Muscle of back (tissue), 3 donors: ENCODE measurements at regions not wholly inside any gene's neighbourhood (a gene's known extent, or its start where the extent isn't known, plus 50 kb on each side); places are given as distances from the start of the nearest gene placed in this dataset.
"Not testable (repeated sequence)": the region's sequence is repeated elsewhere in the genome, so short reads cannot be mapped to it uniquely, and the experiment has no call there.

Experiments used
- DNase-seq, 3 donors: peaks; one replicate each; pipeline versions ENCODE4 v3.0.0 to v3.0.0-alpha.2; 2013

DNA sequence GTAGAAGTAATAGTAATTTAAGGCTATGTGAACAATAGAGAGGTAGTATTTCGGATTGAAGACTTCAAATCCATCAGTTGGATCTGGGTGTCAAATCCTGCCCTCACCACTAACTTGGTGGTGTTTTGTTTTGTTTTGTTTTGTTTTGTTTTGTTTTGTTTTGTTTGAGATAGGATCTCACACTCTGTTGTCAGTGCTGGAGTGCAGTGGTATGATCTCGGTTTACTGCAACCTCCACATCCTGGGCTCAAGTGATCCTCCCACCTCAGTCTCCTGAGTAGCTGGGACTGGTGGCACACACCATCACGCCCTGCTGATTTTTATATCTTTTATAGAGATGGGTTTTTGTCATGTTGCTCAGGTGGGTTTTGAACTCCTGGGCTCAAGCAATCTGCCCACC, 129.4 kb upstream of the ZNF217 start:
- DNase-seq, result no peak

- no peak for DNase-seq
Observed at GRCh38 chr20:53722515-53723036, 128.9 kb upstream of the ZNF217 start.

DNA sequence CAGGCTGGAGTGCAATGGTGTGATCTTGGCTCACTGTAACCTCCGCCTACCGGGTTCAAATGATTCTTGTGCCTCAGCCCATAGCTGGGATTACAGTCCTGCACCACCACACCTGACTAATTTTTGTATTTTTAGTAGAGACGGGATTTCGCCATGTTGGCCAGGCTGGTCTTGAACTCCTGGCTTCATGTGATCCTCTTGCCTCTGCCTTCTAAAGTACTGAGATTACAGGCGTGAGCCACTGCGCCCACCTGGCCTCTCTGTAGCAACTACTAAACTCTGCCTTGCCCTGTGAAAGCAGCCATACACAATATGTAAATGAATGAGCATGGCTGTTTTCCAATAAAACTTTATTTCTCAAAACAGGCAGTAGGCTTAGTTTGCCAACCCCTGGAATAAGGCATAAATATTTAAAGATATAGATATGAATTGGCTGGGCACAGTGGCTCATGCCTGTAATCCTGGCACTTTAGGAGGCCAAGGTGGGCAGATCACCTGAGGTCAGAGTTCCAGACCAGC, 127.9 kb upstream of the ZNF217 start:
- DNase-seq, result not testable (repeated sequence)

- DNase-seq, result not testable (repeated sequence)
Observed at GRCh38 chr20:53719171-53719803, 125.6 kb upstream of the ZNF217 start.

GRCh38 chr20:53718142-53719021, 124.7 kb upstream of the ZNF217 start:
- no peak for DNase-seq

- no peak for DNase-seq
Observed at GRCh38 chr20:53716395-53716794, 122.8 kb upstream of the ZNF217 start.

DNA sequence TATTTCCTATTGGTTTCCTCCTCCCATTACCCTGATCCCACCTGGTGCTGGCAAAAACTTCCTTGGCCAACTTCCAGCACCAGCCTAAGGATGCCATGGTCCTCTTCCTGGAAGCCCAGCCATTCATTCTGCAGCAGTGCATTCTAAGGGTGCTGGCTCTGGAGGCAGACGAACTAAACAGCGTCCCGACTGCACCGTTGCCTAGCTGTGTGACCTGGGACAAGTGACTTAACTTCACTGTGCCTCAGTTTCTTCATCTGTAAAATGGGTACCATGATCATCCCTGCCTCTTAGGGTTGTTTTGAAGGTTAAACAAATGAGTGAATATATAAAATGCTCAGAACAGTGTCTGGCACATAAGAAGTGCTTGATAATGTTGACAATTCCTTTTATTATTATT, 120.9 kb upstream of the ZNF217 start:
- DNase-seq, result no peak

- no peak for DNase-seq
Observed at GRCh38 chr20:53713328-53714056, 119.9 kb upstream of the ZNF217 start.

DNA sequence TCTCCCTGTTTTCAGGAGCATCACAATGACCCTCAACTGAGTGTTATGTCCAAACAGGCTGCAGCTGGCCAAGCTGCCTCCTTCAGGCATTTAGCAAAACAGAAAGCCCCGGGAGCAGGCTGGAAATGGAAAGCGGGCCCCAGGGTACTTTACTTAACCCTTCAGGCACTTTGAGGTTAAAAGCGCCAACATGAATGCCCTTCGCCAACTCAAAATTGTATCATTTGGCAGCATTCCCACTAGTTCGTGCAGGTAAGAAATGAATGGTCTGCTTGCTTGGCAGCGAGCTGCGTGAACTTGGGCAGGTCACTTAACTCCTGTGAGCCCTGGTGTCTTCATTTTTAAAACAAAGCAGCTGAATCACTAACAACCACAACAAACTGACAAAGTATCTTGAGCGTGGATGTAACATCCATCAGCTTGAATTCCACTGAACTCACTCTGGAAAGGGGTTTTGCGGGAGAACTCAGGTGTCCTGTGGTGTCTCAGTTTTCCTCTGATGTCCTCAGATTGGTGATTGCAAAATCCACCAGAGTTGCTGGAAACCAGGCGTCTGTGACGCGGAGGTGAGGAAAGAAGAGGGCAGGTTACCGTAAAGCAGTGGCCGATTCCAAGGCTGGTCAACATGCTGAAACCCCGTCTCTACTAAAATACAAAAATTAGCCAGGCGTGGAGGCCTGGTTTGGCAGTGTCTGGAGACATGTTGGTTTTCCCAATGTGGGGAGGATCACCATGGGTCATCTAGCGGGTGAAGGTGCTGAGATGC, 118.8 kb upstream of the ZNF217 start:
- no peak for DNase-seq

DNA sequence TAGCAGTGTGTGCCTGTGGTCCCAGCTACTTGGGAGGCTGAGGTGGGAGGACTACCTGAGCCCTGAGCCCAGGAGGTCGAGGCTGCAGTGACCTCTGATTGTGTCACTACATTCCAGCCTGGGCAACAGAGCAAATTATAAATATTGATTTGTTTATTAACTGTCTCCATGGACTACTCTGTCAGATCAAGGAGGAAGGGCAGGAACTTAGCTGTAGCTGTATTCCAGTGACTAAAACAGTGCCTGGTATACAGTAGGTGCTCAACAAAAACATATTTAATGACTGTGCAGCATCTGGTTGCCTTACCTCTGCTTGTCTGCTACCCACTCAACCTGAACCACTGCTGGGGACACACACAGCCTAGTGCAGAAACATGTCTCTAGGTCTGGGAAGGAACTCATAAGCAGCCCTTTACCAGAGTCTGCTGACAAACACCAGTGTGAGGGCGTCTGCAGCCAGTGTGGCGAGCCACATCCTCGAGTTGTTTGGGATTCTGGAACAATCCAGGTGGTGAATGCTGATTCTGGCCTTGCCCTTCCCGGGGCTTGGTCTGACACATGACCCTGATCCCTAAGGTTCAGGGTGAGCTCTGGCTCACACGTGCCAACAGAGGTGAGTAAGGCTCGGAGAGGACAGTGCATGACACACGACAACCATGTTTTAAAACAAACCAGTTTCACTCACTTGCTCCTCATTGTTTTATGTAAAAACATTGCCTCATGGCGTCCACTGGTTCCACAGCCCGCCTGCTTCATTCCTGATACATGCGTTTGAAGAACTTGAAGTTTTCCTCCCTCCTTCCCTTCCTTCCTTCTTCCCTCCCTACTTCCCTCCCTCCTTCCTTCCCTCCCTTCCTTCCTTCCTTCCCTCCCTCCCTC, 117.9 kb upstream of the ZNF217 start:
- no peak for DNase-seq

DNA sequence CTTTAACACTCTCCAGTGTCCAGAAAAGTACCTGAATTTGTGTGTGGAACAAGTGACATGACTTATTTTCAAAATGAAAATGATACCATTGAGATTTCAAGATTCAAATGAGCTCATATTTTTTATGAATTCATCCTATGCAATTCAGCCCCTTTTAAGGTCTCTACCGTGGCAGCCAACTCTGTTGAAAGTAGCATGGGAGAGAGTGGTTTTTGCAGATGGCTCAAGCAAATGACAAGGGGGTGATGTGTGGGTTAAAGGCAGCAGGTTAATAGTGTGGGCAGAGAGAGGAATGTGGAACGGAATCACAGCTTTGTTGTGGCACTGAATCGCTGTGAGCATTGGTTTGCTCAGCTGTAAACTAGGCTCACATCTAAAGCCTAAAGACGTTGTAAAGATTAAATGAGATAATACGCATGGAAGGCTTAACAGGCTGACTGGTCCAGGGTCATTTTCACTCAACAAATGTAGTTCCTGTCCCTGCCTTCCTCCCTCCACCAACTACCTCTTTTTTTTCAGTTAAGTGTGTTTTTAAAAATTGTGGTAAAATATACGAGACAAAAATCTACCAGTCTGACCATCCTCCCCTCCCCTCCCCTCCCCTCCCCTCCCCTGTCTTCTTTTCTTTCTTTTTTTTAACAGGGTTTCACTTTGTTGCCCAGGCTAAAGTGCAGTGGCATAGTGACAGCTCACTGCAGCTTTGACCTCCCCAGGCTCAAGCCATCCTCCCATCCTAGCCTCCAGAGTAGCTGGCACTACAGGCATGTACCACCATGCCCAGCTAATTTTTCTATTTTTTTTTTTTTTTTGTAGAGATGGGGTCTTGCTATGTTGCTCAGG, 114.7 kb upstream of the ZNF217 start:
- DNase-seq, result peak in 2 of 3 donors; percentile 36 to 65

DNA sequence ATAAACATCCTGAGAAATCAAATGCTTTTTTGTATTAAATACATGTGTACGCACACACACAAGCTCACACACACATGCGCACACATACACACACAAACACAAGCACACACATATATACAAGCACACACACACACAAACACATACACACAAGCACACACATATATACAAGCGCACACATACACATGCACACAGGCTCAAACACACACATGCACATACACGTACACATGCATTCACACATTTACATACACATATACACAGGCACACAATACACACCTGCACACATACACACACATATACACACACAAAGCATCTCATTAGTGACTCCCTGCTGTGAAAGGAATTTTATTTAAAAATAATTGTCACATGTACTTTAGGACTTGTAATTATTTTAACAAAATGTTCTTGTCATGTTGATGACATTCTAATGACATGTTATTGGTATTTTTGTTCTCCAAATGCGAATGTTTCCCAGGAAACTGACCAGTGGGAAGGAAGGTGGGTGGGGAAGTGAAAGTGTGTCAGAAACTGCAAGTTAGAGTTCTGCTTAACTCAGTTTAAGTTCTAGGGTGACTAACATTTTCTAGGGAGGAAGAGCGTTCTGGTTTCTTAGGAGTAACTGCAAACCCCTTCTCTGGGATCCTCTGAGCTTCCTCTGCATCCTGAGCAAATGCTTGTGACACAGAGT, 113.9 kb upstream of the ZNF217 start:
- peak; percentile 41 to 78 (median 60) for DNase-seq

DNA sequence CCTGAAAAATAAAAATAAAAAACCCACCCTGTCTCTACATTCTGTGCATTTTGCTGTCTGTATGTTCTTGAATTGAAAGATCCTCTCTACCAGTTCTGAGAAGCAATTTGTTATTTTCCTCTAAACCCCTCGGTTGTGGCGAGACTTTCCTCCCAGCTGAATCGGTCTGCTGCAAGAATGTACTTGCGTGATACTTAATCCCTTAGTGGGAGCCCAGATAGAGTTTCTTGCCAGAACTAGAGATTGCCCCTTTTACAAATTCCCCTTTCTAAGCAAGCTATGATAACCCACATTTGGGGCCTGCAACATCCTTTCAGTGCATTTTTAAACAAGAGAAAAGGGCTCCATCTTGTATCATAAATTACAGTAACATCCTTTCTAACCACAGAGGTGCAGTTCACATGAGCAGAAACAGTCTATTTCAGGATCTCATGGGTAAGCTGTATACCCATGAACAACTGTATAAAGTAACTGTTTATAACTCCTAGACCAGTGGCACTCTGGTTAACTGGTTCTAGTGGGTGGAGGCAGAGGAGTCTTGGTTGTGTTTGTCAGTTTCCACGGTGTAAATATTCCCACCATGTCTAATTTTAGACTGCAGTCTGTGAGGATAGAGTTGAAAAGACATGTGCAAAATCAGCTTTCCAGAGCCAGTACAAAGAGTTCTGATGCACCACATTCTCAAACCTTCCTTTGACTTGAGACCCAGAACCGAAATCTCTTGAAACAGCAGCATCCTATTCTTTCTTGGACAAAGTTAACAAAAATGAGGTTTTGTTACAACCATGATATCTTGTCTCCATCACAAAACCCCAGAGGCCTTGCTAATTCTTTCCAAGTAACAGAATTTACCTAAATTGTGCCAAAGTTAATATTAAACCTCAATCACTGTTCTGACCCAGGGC, 113.1 kb upstream of the ZNF217 start:
- DNase-seq, result peak; percentile 50 to 79 (median 58)

GRCh38 chr20:53706008-53706465, 112.4 kb upstream of the ZNF217 start:
- DNase-seq, result peak in 1 of 3 donors; percentile 37

DNA sequence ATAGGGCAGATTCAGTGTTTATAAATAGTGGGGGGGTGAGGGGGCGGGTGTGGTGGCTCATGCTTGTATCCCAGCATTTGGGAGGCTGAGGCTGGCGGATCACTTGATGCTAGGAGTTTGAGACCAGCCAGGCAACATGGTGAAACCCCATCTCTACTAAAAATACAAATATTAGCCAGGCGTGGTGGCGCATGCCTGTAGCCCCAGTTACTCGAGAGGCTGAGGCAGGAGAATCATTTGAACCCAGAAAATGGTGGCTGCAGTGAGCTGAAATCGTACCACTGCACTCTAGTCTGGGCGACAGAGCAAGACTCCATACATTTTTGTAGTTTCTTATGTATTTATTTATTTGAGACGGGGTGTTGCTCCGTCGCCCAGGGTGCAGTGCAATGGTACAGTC, 109.0 kb upstream of the ZNF217 start:
- no peak for DNase-seq

DNA sequence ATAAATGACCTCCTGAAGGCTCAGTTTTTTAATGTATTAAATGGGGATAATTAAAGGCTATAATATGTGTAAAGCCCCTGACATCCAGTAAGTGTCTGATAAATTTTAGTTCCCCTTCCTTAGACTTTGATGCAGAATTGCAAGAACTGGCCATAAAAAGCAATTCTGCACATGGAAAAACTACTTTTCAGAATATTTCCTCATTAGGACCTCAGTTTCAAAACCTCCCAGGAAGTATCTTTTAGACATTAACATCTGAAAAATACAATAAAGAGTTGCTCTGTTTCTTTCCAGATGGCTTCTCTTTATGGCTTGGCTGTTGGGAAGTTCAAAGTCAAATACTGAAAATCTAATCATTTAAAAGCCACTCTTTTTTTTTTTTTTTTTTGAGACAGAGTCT, 106.3 kb upstream of the ZNF217 start:
- no peak for DNase-seq

GRCh38 chr20:53699085-53699674, 105.5 kb upstream of the ZNF217 start:
- no peak for DNase-seq
